Stimulated activated CD4-positive, alpha-beta T cell treated with anti-CD3 and anti-CD28 coated beads, Interleukin-1b, Interleukin-23, amount 100 ng/mL, for 4 hours (primary cell): ENCODE measurements at regions not wholly inside any gene's neighbourhood (a gene's known extent, or its start where the extent isn't known, plus 50 kb on each side); places are given as distances from the start of the nearest gene placed in this dataset.

Experiments
- DNase-seq, 2 donors: peaks; one replicate each; pipeline ENCODE4 v3.0.0-alpha.2; 2020; ENCODE audit warnings: low read depth in 2 of 2

DNA sequence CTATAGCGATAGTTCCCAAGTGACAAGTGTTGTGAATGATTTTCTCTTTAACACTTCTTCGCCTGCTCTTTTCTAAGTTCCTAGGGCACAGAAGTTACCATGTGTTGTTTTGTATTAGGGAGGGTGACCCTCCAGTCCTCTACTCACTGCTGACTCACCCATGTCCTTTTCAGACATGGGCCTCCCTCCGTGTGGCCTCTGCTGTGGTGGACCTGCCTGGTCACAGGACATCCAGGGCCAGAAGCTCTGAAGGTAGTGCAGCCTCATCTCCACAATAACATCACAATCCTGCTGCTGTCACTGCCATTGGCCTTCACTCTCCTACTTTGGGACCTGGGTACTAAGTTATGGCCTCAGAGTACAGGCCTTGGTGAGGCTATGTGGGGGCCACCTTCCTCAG lies 87.1 kb upstream of the TNFAIP3 start:
- no peak for DNase-seq

DNA sequence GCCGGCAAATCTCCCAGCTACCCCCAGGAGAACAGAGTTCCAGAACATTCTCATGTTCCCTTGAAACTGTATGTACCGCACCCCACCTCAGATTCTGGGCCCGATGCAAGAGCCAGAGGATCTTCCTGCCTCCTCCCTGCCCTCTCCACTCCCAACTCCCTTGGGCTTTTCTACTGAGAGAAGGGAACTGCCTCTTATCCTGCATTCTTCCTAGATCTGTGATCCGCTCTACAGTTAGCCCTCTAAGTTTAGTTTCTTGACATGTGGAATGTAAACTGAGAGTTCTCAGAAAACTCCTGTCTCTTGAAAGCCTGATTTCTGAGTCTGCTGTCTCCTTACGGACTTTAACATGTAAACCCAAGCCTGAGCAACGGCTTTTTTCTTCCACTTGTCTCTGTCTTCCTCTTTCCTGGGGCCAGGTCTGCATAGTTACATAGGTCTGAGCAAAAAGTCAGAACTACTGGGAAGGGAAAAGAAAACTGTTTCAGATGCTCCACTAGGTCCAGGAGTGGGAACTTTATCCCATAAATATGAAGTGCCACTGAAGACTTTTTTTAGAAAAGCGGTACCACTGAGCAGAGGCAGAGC lies 86.5 kb upstream of the TNFAIP3 start:
- DNase-seq = no peak

- DNase-seq = no peak
Observed at GRCh38 chr6:137781639-137782038, 85.4 kb upstream of the TNFAIP3 start.

DNA sequence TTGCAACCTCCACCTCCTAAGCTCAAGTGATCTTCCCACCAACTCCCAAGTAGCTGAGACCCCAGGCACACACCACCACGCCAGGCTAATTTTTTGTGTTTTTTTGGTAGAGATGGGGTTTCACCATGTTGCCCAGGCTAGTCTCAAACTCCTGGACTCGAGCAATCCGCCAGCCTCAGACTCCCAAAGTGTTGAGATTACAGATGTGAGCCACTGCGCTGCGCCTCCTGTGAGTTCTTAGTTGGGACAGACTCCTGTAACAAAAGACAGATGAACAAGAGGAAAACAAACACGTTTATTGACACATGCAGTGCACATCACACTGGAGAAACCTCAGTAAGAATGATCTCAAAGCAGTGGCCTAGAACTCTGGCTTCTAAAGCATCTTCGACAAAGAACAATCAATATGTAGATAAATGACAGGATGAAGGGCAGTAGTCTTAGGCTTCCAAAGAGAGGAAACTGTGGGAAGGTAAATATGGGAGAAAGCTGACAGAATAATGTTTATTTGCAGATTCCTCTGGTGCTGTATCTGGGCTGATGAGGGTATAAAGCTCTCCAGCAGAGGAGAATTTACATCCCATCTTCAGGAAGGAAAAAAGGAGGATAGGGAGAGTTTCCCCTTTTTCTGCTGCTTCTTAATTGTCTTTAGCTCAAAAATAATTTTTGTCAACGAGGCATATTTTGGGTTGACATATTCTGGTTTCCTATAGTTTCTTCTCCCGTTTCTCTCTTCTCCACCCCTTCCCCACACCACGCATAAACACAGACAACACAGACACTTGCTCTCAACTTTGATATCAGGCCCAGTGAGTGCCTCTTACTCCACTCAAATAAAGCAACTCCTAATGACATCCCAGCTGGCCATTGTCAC lies 84.7 kb upstream of the TNFAIP3 start:
- no peak for DNase-seq

DNA sequence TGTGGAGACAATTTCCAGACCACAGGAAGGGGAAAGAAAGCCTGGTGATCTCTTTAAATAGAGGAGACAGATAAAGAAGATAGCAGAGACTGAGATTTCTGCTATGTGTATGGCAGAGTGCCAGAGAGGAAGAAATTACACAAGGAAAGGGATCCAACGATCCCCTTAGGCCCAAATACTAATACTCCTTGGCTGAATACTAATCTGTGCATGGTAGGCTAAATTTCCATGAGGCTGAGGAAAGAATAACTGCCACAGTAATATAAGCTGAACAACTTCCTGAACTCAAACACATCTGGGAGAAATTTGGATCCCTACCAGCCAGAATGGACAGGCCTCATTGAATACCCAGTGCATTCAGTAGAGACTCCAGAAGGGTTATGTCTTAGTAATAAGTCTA lies 83.3 kb upstream of the TNFAIP3 start:
- DNase-seq = no peak

GRCh38 chr6:137784583-137784982 lies 82.5 kb upstream of the TNFAIP3 start:
- DNase-seq = no peak

GRCh38 chr6:137787016-137787415 lies 80.0 kb upstream of the TNFAIP3 start:
- DNase-seq = no peak

- DNase-seq = no peak
Observed at GRCh38 chr6:137788248-137788647, 78.8 kb upstream of the TNFAIP3 start.

DNA sequence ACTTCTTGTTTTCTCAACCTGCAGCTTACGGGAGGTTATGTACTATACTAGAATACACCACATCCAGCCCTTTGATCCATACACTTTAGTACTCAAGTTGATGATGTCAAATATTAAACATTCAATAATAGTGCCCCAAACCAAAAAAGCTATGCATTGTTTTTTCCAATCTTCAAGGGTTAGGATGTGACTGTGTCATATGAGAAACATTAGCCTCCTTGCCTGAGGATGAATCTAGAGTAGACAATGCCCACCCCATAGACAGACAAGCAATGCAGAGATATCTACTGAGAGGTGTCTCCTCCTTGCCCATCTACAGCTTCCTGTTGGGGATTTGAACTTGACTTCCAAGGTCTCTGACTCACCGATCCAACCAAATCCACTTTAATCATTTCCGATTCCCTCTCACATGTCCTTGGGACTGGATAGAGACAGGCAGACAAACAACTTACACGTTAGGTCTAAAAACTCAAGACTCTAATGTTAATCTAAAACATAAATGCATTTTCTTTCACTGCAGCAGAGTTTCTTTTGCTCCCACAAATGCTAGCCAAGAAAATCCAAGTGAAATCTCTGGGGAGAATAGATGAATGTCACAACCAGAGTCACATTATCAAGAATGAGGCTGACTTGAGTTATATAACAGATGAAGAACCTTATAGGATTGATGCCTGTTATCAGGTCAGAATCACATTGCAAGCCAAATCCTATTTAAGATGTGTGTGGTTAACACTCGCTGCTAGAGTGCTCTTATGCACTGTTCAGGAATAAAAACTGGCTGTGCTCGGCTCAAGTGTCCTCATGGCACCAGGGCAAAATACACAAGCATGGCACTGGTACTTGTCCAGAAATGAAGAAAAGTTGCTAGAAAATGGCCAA lies 75.5 kb upstream of the TNFAIP3 start:
- DNase-seq = no peak

DNA sequence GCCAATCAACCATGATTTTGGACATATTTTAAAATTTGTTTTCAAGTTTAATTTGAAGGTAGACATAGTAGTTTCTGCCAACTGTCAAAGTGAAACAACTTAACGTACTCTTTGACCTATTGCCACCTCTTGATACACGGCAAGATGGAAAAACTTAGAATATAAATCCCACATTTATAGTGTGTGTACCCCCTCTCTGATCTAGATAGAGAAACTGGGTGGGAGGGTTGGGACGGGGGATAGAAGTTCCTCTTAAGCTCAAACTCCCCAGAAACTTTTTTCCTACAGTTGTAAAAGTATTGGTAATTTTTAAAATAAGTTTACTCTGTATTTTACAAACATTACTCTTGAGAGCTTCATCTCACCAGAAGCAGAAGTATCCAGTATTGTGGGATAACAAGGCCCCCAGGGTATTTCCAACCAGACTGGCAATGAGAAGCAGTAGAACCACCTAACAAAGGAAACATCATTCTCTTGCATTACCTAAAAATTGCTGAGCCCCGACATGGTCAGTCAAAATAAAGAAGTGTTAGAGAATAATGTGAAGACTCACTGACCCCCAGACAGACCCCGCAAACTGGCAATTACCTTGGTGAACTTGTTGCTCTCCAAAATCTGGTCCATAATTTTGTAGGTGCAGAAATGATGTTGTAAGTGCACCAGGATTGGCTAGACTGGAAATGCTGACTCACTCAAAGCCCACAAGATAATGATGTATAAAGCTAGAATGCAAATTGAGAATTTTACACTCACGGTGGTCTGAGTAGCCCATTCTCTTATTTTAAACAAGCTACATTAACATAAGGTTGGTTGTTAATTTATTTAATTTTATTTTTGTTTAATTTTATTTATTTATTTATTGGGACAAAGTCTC lies 74.7 kb upstream of the TNFAIP3 start:
- no peak for DNase-seq

DNA sequence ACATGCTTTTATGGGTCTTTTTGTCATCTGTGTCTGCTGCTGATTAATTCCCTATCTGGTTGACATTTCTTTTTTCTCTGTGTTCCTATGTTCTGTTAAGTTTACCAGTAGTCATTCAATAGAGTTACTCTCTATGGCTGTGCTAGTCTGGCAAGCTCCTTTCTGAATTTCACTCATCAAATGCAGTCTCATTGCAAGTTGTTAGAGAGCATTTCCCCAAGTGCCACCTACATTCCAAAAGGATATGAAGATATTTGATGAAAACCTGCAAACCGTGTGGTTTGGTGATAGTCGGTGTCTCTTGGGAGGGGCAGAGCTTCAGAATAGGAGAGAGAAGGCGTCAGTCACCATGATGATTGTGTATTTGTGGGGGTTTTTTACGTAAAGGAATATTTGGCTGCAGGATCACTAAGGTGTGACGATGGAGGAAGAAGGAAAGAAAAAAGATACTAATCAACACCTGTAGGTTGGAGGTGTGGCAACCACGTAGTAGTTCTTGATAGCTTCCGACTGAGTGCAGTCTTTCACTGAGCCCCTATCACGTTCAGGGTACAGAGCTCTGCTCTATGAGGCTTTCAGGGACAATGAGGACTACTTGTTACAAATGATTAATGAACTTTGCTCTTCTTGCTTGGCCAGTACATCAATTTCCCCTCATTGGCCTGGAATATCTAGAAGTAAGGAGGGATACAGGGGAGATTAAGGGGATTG lies 73.1 kb upstream of the TNFAIP3 start:
- DNase-seq = no peak

DNA sequence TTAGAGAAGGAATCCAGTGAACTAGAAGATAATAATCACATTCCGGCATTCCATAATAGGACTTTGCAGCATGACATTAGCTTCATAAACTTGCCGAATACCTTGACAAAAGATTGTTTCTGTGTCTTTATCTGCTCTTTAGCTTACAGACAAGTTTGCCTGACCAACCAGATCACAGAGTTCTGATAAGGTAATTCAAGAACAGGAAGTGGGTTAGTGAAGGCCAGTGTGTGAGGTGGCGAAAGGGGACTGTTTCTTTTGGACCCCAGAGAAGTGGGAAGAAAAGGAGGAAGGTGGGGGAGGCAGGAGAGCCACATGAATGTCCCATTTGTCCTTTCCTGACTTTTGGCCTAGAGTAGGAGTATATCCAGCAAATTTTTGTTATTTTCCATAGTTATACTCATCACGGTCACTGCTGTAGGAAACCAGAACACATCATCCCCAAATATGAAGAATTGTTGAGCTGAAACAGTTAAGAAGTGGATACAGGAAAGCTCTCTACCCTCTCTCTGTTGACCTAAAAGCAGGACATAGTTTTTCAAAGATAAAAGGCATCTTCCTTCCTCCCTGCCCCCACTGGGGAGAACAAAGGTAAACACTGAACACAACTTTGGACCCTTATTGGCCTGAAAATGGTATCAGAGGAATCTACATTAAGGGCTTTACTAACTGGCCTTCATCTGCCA lies 72.4 kb upstream of the TNFAIP3 start:
- DNase-seq = no peak

DNA sequence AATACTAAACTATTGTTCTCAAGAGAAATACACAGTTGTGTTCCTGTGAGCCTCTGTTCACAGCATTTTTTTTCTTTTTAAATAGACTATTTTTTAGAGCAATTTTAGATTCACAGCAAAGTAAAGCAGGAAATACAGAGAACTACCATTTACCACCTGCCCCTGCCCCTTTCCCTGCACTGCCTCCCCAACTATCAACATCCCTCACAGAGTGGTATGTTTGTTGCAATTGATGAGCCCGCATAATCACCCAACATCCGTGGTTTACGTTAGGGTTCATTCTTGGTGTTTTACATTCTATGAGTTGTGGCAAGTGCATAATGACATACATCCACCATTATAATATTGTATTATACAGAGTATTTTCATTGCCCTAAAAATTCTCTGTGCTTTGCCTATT lies 71.6 kb upstream of the TNFAIP3 start:
- DNase-seq = no peak

DNA sequence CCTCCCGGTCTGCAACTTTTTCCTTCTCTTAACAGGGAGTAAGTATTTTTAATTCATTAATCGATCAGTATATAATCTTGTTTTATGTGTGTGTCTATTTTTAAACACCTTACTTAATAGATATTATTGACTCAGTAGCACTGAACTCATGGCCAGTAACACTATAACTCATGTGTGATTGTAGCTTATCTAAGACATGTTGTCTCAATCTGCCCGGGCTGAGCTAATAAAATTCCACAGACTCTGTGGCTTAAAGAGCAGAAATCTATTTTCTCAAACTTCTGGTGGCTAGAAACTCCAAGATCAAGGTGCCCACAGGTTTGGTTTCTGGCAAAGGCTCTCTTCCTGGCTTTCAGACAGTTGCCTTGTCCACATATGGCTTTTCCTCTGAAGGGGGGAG lies 68.8 kb upstream of the TNFAIP3 start:
- no peak for DNase-seq

- no peak for DNase-seq
Observed at GRCh38 chr6:137798846-137799245, 68.2 kb upstream of the TNFAIP3 start.

DNA sequence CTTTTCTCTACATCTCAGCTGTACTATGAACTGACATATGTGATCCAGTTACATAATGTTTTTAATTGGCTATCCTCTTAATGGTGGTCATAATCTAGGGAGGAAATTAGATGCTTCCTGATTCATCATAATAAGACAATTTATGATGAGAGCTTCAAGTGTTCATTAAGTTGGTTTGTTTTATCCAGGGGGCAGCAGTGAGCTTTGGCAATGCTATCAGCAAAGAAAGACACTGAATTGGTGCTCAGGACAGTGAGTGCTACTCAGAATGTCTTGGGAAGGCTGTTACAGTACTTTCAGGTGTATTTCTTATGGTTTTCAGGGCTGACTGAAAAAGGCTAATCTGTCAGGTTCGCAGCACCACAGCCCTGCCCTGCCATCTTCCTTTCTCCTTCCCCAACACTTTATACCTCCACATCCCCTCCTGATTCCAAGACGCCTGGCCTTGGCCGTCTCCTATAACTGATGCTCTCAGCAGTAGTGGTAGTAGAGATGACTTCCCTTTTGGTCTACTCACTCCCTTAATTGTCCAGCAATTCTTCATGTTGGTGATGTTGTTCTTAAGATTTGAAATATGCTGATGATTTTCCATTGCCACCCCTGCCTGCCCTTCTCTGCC lies 67.0 kb upstream of the TNFAIP3 start:
- DNase-seq = peak in 1 of 2 donors; percentile 61

- DNase-seq = no peak
Observed at GRCh38 chr6:137800762-137801161, 66.3 kb upstream of the TNFAIP3 start.

- DNase-seq = no peak
Observed at GRCh38 chr6:137801352-137802114, 65.5 kb upstream of the TNFAIP3 start.
